ENCODE measurements at regions not wholly inside any gene's neighbourhood (a gene's known extent, or its start where the extent isn't known, plus 50 kb on each side); places are given as distances from the start of the nearest gene placed in this dataset.
"Not testable (repeated sequence)": the region's sequence is repeated elsewhere in the genome, so short reads cannot be mapped to it uniquely, and the experiment has no call there.

- H3K4me1 ChIP-seq (ENCODE audit: control insufficient read depth, insufficient read depth, low read length): no peaks in the 10 kb centered on the region
- H3K27me3 ChIP-seq (ENCODE audit: control insufficient read depth, insufficient read depth, low read length): no peaks in the 10 kb centered on the region
- WGBS (ENCODE audit: insufficient coverage, insufficient read length): no CpG with 5 or more reads among the region's 3 CpGs
- H3K9me3 ChIP-seq (ENCODE audit: control insufficient read depth, insufficient read depth, low read length): no peaks in the 10 kb centered on the region
- H3K36me3 ChIP-seq (ENCODE audit: control insufficient read depth, insufficient read depth, low read length): no peaks in the 10 kb centered on the region
- DNase-seq (ENCODE audit: low read depth, low spot score): no peak
- H3K27ac ChIP-seq (ENCODE audit: low read length): no peak overlapping the region
- no peak overlapping the region for H3K4me3 ChIP-seq (ENCODE audit: low read length)
Observed at GRCh38 chr12:75648856-75649255, 137.4 kb upstream of the KRR1 start.

- Histone ChIP-seq H3K27ac (ENCODE audit: low read length) (no peak overlapping the region), H3K4me1 (ENCODE audit: control insufficient read depth, insufficient read depth, low read length) (no peaks in the 10 kb centered on the region), H3K36me3 (ENCODE audit: control insufficient read depth, insufficient read depth, low read length) (no peaks in the 10 kb centered on the region), H3K27me3 (ENCODE audit: control insufficient read depth, insufficient read depth, low read length) (no peaks in the 10 kb centered on the region), H3K9me3 (ENCODE audit: control insufficient read depth, insufficient read depth, low read length) (no peaks in the 10 kb centered on the region), H3K4me3 (ENCODE audit: low read length) (no peak overlapping the region)
- no CpG with 5 or more reads among the region's 4 CpGs for WGBS (ENCODE audit: insufficient coverage, insufficient read length)
- no peak for DNase-seq (ENCODE audit: low read depth, low spot score)
Observed at GRCh38 chr12:75646329-75647210, 135.2 kb upstream of the KRR1 start.

- WGBS (ENCODE audit: insufficient coverage, insufficient read length): no CpG with 5 or more reads among the region's 3 CpGs
- H3K4me3 ChIP-seq (ENCODE audit: low read length): no peak overlapping the region
- no peak overlapping the region for H3K27ac ChIP-seq (ENCODE audit: low read length)
- DNase-seq (ENCODE audit: low read depth, low spot score): no peak
- H3K4me1 ChIP-seq (ENCODE audit: control insufficient read depth, insufficient read depth, low read length): no peaks in the 10 kb centered on the region
- no peaks in the 10 kb centered on the region for H3K36me3 ChIP-seq (ENCODE audit: control insufficient read depth, insufficient read depth, low read length)
- H3K27me3 ChIP-seq (ENCODE audit: control insufficient read depth, insufficient read depth, low read length): no peaks in the 10 kb centered on the region
- no peaks in the 10 kb centered on the region for H3K9me3 ChIP-seq (ENCODE audit: control insufficient read depth, insufficient read depth, low read length)
Observed at GRCh38 chr12:75644472-75645072, 133.2 kb upstream of the KRR1 start.

- DNase-seq (ENCODE audit: low read depth, low spot score); H3K36me3 ChIP-seq (ENCODE audit: control insufficient read depth, insufficient read depth, low read length); H3K4me3 ChIP-seq (ENCODE audit: low read length); H3K27me3 ChIP-seq (ENCODE audit: control insufficient read depth, insufficient read depth, low read length); H3K27ac ChIP-seq (ENCODE audit: low read length); H3K4me1 ChIP-seq (ENCODE audit: control insufficient read depth, insufficient read depth, low read length); H3K9me3 ChIP-seq (ENCODE audit: control insufficient read depth, insufficient read depth, low read length): not testable (repeated sequence)
- 100% methylated on average over 1 of the region's 5 CpGs for WGBS (ENCODE audit: insufficient coverage, insufficient read length)
Observed at GRCh38 chr12:75643119-75643518, 131.7 kb upstream of the KRR1 start.

GRCh38 chr12:75642226-75642625 is 130.8 kb upstream of the KRR1 start:
- Histone ChIP-seq H3K9me3 (ENCODE audit: control insufficient read depth, insufficient read depth, low read length) (no peaks in the 10 kb centered on the region), H3K36me3 (ENCODE audit: control insufficient read depth, insufficient read depth, low read length) (no peaks in the 10 kb centered on the region), H3K4me3 (ENCODE audit: low read length) (no peak overlapping the region), H3K27ac (ENCODE audit: low read length) (no peak overlapping the region), H3K27me3 (ENCODE audit: control insufficient read depth, insufficient read depth, low read length) (no peaks in the 10 kb centered on the region), H3K4me1 (ENCODE audit: control insufficient read depth, insufficient read depth, low read length) (no peaks in the 10 kb centered on the region)
- WGBS (ENCODE audit: insufficient coverage, insufficient read length): no CpG with 5 or more reads among the region's 1 CpG
- no peak for DNase-seq (ENCODE audit: low read depth, low spot score)

GRCh38 chr12:75641031-75641780 is 129.8 kb upstream of the KRR1 start:
- H3K27me3 ChIP-seq (ENCODE audit: control insufficient read depth, insufficient read depth, low read length): no peaks in the 10 kb centered on the region
- no CpG with 5 or more reads among the region's 4 CpGs for WGBS (ENCODE audit: insufficient coverage, insufficient read length)
- H3K36me3 ChIP-seq (ENCODE audit: control insufficient read depth, insufficient read depth, low read length): no peaks in the 10 kb centered on the region
- H3K27ac ChIP-seq (ENCODE audit: low read length): no peak overlapping the region
- H3K9me3 ChIP-seq (ENCODE audit: control insufficient read depth, insufficient read depth, low read length): no peaks in the 10 kb centered on the region
- H3K4me1 ChIP-seq (ENCODE audit: control insufficient read depth, insufficient read depth, low read length): no peaks in the 10 kb centered on the region
- no peak overlapping the region for H3K4me3 ChIP-seq (ENCODE audit: low read length)
- DNase-seq (ENCODE audit: low read depth, low spot score): no peak

- H3K9me3 ChIP-seq (ENCODE audit: control insufficient read depth, insufficient read depth, low read length): no peaks in the 10 kb centered on the region
- no peaks in the 10 kb centered on the region for H3K27me3 ChIP-seq (ENCODE audit: control insufficient read depth, insufficient read depth, low read length)
- no peaks in the 10 kb centered on the region for H3K36me3 ChIP-seq (ENCODE audit: control insufficient read depth, insufficient read depth, low read length)
- H3K27ac ChIP-seq (ENCODE audit: low read length): no peak overlapping the region
- peaks cover 1% of the 10 kb centered on the region; the same call in 1 of the 2 replicates for H3K4me1 ChIP-seq (ENCODE audit: control insufficient read depth, insufficient read depth, low read length)
- DNase-seq (ENCODE audit: low read depth, low spot score): no peak
- no CpG with 5 or more reads among the region's 7 CpGs for WGBS (ENCODE audit: insufficient coverage, insufficient read length)
- H3K4me3 ChIP-seq (ENCODE audit: low read length): no peak overlapping the region
Observed at GRCh38 chr12:75638792-75639191, 127.4 kb upstream of the KRR1 start.

GRCh38 chr12:75636607-75637006 is 125.2 kb upstream of the KRR1 start:
- no peak overlapping the region for H3K27ac ChIP-seq (ENCODE audit: low read length)
- H3K4me1 ChIP-seq (ENCODE audit: control insufficient read depth, insufficient read depth, low read length): peaks cover 4% of the 10 kb centered on the region; the same call in 1 of the 2 replicates

GRCh38 chr12:75635606-75636444 is 124.4 kb upstream of the KRR1 start:
- no peak for DNase-seq (ENCODE audit: low read depth, low spot score)
- Histone ChIP-seq H3K4me1 (ENCODE audit: control insufficient read depth, insufficient read depth, low read length) (peaks cover 4% of the 10 kb centered on the region; the same call in 1 of the 2 replicates), H3K27ac (ENCODE audit: low read length) (no peak overlapping the region), H3K36me3 (ENCODE audit: control insufficient read depth, insufficient read depth, low read length) (no peaks in the 10 kb centered on the region), H3K9me3 (ENCODE audit: control insufficient read depth, insufficient read depth, low read length) (no peaks in the 10 kb centered on the region), H3K4me3 (ENCODE audit: low read length) (no peak overlapping the region), H3K27me3 (ENCODE audit: control insufficient read depth, insufficient read depth, low read length) (no peaks in the 10 kb centered on the region)
- WGBS (ENCODE audit: insufficient coverage, insufficient read length): no CpG with 5 or more reads among the region's 6 CpGs

More at GRCh38 chr12:75636607-75637006, 125.2 kb upstream of the KRR1 start:
- H3K4me3 ChIP-seq (ENCODE audit: low read length): no peak overlapping the region
- H3K27me3 ChIP-seq (ENCODE audit: control insufficient read depth, insufficient read depth, low read length): no peaks in the 10 kb centered on the region
- no peaks in the 10 kb centered on the region for H3K36me3 ChIP-seq (ENCODE audit: control insufficient read depth, insufficient read depth, low read length)
- WGBS (ENCODE audit: insufficient coverage, insufficient read length): no CpG with 5 or more reads among the region's 4 CpGs
- no peaks in the 10 kb centered on the region for H3K9me3 ChIP-seq (ENCODE audit: control insufficient read depth, insufficient read depth, low read length)
- DNase-seq (ENCODE audit: low read depth, low spot score): no peak
